Fibroblast of pulmonary artery (primary cell): ENCODE measurements at regions not wholly inside any gene's neighbourhood (a gene's known extent, or its start where the extent isn't known, plus 50 kb on each side); places are given as distances from the start of the nearest gene placed in this dataset.

Experiments
- DNase-seq: peaks from one replicate; pipeline ENCODE4 v3.0.0-alpha.2; 2010; ENCODE audit warnings: low read depth
- H3K4me3 ChIP-seq: replicated peaks from 2 replicates; pipeline ENCODE4 v1.5.1; 2011; ENCODE audit warnings: low read depth, mild to moderate bottlenecking, control low read depth, low read length, moderate library complexity
- TF ChIP-seq, protein P1 (sequence below): IDR thresholded peaks from 2 replicates; pipeline ENCODE4 v1.5.1; 2011; ENCODE audit warnings: mild to moderate bottlenecking, control low read depth, low read length, inconsistent platforms; ENCODE audit errors: missing control alignments

DNA sequence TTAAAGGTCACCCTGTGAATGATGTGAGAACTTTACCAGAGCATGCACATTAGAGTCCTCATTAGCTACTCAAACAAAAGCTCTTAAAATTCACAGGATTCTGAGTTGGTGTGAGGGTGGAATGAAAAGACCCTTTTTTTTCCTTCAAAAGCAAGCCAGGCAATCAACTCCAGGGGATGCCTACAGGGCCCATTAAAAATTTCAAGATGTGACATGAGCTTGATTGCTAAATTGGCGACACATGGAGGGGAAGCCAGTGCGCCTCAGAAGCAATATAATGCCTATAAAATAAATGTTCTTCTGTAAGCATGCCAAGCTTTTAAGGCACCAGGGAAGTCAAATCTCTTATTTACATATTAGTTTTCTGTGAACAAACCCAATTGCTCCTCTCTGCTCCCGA is 328.8 kb upstream of the SUCLG2 start:
- DNase-seq = no peak
- H3K4me3 ChIP-seq = no peak overlapping the region
- TF ChIP-seq, protein P1, sequence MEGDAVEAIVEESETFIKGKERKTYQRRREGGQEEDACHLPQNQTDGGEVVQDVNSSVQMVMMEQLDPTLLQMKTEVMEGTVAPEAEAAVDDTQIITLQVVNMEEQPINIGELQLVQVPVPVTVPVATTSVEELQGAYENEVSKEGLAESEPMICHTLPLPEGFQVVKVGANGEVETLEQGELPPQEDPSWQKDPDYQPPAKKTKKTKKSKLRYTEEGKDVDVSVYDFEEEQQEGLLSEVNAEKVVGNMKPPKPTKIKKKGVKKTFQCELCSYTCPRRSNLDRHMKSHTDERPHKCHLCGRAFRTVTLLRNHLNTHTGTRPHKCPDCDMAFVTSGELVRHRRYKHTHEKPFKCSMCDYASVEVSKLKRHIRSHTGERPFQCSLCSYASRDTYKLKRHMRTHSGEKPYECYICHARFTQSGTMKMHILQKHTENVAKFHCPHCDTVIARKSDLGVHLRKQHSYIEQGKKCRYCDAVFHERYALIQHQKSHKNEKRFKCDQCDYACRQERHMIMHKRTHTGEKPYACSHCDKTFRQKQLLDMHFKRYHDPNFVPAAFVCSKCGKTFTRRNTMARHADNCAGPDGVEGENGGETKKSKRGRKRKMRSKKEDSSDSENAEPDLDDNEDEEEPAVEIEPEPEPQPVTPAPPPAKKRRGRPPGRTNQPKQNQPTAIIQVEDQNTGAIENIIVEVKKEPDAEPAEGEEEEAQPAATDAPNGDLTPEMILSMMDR = no peak

DNA sequence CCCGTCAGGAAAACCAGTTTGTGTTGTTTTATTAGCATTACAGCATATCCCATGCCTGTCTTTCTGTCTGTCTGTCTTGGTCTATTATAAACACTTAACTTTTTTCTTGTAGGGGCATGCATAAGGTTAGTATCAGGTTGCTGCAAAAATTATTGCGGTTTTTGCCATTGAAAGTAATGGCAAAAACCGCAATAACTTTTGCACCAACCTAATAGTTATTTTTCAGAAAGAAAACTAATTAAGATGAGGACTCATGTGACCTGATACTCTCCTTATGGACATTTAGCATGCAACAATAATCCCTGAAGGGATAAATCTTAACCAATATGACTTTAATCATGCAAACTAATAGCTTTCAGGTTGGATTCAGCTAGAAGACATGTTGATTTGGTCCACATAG is 326.7 kb upstream of the SUCLG2 start:
- H3K4me3 ChIP-seq = no peak overlapping the region
- TF ChIP-seq, protein P1 = no peak

DNA sequence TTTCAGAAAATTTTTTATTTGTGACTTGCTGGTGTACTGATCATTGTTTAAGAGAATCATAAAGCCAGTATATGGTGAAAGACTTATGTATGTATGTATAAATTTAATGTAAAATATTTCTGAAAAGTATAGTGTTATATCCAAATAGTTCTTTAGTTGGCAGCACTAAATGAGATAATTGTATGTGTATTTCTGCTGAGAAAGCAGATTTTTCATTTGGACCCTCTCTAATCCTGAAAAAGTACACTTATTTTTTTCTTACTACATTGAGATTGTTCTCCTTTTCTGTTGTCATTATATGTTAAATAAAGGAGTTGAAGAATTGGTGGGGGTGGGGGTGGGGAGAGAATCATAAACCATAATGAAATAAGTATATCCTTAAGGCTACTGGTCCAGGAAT is 324.9 kb upstream of the SUCLG2 start:
- TF ChIP-seq, protein P1 = no peak
- no peak for DNase-seq
- H3K4me3 ChIP-seq = no peak overlapping the region

More for the DNA sequence above, 326.7 kb upstream of the SUCLG2 start:
- DNase-seq = no peak

DNA sequence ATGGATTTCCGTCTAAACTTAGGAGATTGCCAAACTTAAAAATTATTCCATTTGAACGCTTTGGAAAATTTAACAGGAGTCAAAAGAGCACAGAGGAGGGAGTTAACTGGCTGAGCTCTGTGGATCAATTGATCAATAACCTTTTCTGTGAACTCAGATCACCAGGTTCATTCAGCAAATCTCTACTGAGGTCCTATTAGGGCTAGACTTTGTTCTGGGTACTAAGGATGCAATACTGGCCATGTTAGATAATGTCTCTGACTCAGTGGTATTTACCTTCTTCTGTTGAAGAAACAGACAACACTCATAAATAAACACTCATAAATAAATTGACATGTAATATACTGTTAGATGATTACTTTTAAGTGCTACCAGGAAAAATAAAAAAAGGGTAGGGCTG is 323.4 kb upstream of the SUCLG2 start:
- no peak overlapping the region for H3K4me3 ChIP-seq
- DNase-seq = no peak
- TF ChIP-seq, protein P1 = no peak

DNA sequence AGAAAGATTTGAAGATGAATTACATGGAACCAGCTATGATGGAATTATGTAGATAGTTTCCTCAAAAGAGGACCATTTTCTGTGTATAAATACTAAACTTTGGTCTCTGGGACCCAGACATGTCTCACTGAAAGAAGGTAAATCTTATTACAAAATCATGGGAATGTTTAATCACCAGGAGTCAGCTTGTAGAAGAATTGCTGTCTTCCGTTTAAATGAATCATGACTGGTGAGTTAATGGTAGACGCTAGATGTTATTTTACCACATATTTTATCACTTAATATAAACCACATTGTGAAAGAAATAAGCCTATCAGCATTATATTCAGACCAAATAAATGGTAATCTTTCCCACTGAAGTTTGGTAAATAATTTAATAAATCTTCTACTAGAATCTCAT is 322.3 kb upstream of the SUCLG2 start:
- TF ChIP-seq, protein P1 = no peak
- no peak for DNase-seq
- no peak overlapping the region for H3K4me3 ChIP-seq

DNA sequence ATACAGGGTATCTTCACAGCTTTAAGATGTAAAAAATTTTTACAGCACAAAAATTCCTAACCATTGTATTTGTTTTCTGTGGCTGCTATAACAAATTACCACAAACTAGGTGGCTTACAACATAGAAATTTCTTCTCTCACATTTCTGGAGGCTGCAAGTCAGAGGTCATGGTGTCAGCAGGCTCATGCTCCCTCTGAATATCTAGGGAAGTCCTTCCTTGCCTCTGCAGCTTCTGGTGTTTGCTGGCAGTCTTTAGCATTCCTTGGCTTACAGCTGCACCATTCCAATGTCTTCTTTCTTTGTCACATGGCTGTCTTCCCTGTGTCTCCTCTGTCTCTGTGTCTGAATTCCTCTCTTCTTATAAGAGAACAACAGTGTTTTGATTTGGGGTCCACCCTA is 310.2 kb upstream of the SUCLG2 start:
- TF ChIP-seq, protein P1 = no peak
- no peak for DNase-seq

DNA sequence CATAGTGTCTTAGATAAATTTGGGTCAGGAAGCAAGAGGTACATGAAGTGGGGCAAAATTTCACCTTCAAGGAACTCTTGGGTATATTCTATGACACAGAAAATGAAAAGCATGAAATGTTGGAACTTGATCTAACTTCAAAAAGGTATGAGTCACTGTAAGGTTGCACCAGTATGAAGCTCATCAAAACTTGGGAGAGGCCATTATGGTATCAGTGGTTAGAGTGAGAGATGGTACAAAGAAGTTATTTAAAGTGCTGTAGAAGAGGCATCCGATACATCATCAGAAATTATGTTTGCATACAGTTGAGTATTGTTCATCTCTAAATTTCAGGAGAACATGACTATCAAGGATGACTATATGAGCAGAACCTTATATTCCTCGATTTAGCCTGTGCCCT is 302.9 kb upstream of the SUCLG2 start:
- TF ChIP-seq, protein P1 = no peak
- H3K4me3 ChIP-seq = no peak overlapping the region
- DNase-seq = no peak

More for the DNA sequence above, 310.2 kb upstream of the SUCLG2 start:
- no peak overlapping the region for H3K4me3 ChIP-seq
